BLaER1 treated with 17β-estradiol and CSF1 and Interleukin-3, amounts not matched to agents 10 nM and 100 nM (cell line): ENCODE measurements at regions not wholly inside any gene's neighbourhood (a gene's known extent, or its start where the extent isn't known, plus 50 kb on each side); places are given as distances from the start of the nearest gene placed in this dataset.
"Not testable (repeated sequence)": the region's sequence is repeated elsewhere in the genome, so short reads cannot be mapped to it uniquely, and the experiment has no call there.

Experiments used
- H3K27ac ChIP-seq, 11 experiments: shearing (Covaris generic); formaldehyde crosslinking; 2 replicates each; pipeline ENCODE4 v1.8.1; 2022
- H3K27me3 ChIP-seq, 11 experiments: shearing (Covaris generic); formaldehyde crosslinking; 2 replicates each; pipeline ENCODE4 v1.8.1; 2022
- H3K36me3 ChIP-seq, 11 experiments: shearing (Covaris generic); formaldehyde crosslinking; 2 replicates each; pipeline ENCODE4 v1.8.1; 2022
- H3K4me1 ChIP-seq, 10 experiments: shearing (Covaris generic); formaldehyde crosslinking; 2 replicates each; pipeline ENCODE4 v1.8.1; 2022
- H3K4me2 ChIP-seq, 11 experiments: shearing (Covaris generic); formaldehyde crosslinking; 2 replicates each; pipeline ENCODE4 v1.8.1; 2022
- H3K4me3 ChIP-seq, 10 experiments: shearing (Covaris generic); formaldehyde crosslinking; 2 replicates each; pipeline ENCODE4 v1.8.1; 2022
- H3K9ac ChIP-seq, 11 experiments: shearing (Covaris generic); formaldehyde crosslinking; 2 replicates each; pipeline ENCODE4 v1.8.1; 2022
- H3K9me3 ChIP-seq, 11 experiments: shearing (Covaris generic); formaldehyde crosslinking; replicated peaks in 1 of 11; 2 replicates each; pipeline ENCODE4 v1.8.1; 2022
- H4K20me1 ChIP-seq, 11 experiments: shearing (Covaris generic); formaldehyde crosslinking; 2 replicates each; pipeline ENCODE4 v1.8.1; 2022
- Cebpa-rat ChIP-seq, 11 experiments: shearing (Covaris generic); IDR thresholded peaks; 2 replicates each; pipeline ENCODE4 v1.8.1; 2022

- H3K27me3 ChIP-seq, H3K9me3 ChIP-seq, H3K9ac ChIP-seq, H3K4me3 ChIP-seq, H4K20me1 ChIP-seq, H3K36me3 ChIP-seq: not testable (repeated sequence)
- peaks cover 0 to 27% (median 17%) of the 10 kb centered on the region in 10 experiments; a peak in 15 of 20 replicates for H3K4me1 ChIP-seq
- peak overlapping the region in 9 of 11 experiments; percentile 7 to 58 (median 40); a peak in 13 of 22 replicates for H3K4me2 ChIP-seq
- TF ChIP-seq Cebpa-rat (IDR thresholded peaks at IDR 0.05): peak in 1 of 11 experiments; percentile 44; a peak in 1 of 22 replicates
- peak overlapping the region in 5 of 11 experiments; percentile 21 to 61 (median 48); a peak in 7 of 22 replicates for H3K27ac ChIP-seq
Observed at GRCh38 chr1:146556405-146556804, 327.6 kb upstream of the NOTCH2NLA start.

- not testable (repeated sequence) for H4K20me1 ChIP-seq, H3K4me2 ChIP-seq, H3K9me3 ChIP-seq, H3K27ac ChIP-seq, H3K36me3 ChIP-seq, H3K4me3 ChIP-seq, H3K27me3 ChIP-seq, H3K9ac ChIP-seq
- peaks cover 0 to 30% (median 19%) of the 10 kb centered on the region in 10 experiments; a peak in 15 of 20 replicates for H3K4me1 ChIP-seq
Observed at GRCh38 chr1:146552414-146552813, 323.6 kb upstream of the NOTCH2NLA start.

DNA sequence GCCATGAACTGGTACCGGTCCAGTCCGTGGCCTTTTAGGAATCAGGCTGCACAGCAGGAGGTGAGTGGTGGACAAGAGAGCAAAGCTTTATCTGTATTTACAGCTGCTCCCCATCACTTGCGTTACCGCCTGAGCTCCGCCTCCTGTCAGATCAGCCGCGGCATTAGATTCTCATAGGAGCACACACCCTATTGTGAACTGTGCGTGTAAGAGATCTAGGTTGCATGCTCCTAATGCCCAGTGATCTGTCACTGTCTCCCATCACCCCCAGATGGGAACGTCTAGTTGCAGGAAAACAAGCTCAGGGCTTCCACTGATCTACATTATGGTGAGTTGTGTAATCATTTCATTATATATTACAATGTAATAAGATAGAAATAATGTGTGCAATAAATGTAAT is 319.9 kb upstream of the NOTCH2NLA start:
- not testable (repeated sequence) for H3K4me2 ChIP-seq, H3K27ac ChIP-seq, H3K4me3 ChIP-seq, H3K9ac ChIP-seq, H3K36me3 ChIP-seq, H3K27me3 ChIP-seq, H4K20me1 ChIP-seq, H3K9me3 ChIP-seq
- peaks cover 0 to 16% (median 7%) of the 10 kb centered on the region in 10 experiments; a peak in 13 of 20 replicates for H3K4me1 ChIP-seq

GRCh38 chr1:146546189-146546588 is 317.4 kb upstream of the NOTCH2NLA start:
- H3K4me2 ChIP-seq, H3K36me3 ChIP-seq, H3K9ac ChIP-seq, H3K4me3 ChIP-seq, H3K27me3 ChIP-seq, H3K27ac ChIP-seq, H3K4me1 ChIP-seq, H4K20me1 ChIP-seq, H3K9me3 ChIP-seq: not testable (repeated sequence)

DNA sequence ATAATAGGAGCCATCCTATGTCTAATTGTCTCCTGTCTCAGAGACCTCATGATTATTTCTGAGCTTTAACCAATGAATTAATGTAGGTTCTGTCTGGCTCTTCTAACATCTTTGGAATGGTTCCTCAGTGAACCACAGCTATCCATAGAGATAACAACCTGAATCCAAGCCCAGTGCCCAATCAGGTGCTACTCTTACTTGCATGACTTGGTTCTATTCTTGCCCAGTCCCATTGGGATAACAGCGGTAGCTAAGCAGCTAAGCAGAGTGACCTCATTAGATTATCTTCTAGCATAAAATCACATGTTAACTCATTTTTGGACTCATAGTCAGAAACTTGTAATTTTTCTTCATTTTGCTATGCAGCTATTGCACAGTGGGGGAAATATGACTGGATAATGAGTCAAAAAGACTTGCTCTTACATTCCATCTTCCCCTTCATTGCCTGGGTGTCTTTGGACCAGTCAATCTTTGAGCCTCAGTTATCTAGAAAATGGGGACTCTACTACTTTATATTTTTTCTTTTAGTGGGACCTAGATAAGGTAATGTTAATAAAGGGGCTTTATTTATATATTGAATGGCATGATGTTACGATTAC is 309.1 kb upstream of the NOTCH2NLA start:
- not testable (repeated sequence) for H4K20me1 ChIP-seq, H3K4me2 ChIP-seq, H3K9me3 ChIP-seq, H3K27me3 ChIP-seq, H3K9ac ChIP-seq, H3K36me3 ChIP-seq, H3K27ac ChIP-seq, H3K4me3 ChIP-seq, H3K4me1 ChIP-seq

- not testable (repeated sequence) for H4K20me1 ChIP-seq, H3K27ac ChIP-seq, H3K4me3 ChIP-seq, H3K9ac ChIP-seq, H3K4me2 ChIP-seq, H3K9me3 ChIP-seq, H3K36me3 ChIP-seq, H3K4me1 ChIP-seq, H3K27me3 ChIP-seq
Observed at GRCh38 chr1:146536028-146536427, 307.2 kb upstream of the NOTCH2NLA start.

GRCh38 chr1:146535575-146535974 is 306.8 kb upstream of the NOTCH2NLA start:
- H3K36me3 ChIP-seq, H3K4me2 ChIP-seq, H3K4me1 ChIP-seq, H3K9me3 ChIP-seq, H3K4me3 ChIP-seq, H3K27ac ChIP-seq, H3K27me3 ChIP-seq, H3K9ac ChIP-seq, H4K20me1 ChIP-seq: not testable (repeated sequence)

DNA sequence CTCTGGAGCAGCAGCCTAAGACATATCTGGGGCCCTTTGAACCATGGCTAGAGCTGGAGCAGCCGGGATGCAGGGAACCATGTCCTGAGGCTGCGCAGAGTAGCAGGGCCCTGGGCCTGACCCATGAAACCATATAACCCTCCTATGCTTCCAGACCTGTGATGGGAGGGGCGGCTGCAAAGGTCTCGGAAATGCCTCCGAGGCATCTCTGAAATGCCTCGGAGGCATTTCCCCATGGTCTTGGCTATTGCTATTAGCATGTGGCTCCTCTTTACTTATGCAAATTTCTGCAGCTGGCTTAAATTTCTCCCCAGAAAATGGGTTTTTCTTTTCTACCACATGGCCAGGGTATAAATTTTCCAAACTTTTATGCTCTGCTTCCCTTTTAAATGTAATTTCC is 302.1 kb upstream of the NOTCH2NLA start:
- not testable (repeated sequence) for H3K4me2 ChIP-seq, H3K4me3 ChIP-seq, H3K36me3 ChIP-seq, H4K20me1 ChIP-seq, H3K27me3 ChIP-seq, H3K4me1 ChIP-seq, H3K9ac ChIP-seq, H3K27ac ChIP-seq, H3K9me3 ChIP-seq

DNA sequence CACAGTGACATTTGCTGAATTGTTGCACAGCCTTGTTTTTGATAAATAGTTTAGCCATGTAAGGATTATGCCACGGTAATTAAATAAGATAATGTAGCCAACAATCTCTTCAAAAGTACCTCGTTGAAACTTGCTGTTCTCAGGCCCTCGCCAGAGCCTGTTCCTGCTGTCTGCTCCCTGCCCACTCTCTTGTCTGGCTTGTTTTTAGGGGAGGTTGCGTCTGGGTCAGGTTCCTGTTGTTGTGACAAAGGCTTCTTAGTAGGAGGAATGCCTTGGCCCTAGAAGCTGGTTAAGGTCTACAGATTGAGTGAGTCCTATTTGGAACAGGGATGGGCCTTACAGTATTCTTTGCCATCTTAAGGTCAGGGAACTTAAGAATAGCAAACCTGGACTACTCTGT is 294.0 kb upstream of the NOTCH2NLA start:
- not testable (repeated sequence) for H3K9me3 ChIP-seq, H3K4me3 ChIP-seq, H3K27ac ChIP-seq, H3K36me3 ChIP-seq, H3K4me1 ChIP-seq, H4K20me1 ChIP-seq, H3K4me2 ChIP-seq, H3K27me3 ChIP-seq, H3K9ac ChIP-seq

- not testable (repeated sequence) for H3K9me3 ChIP-seq, H3K4me1 ChIP-seq, H4K20me1 ChIP-seq, H3K36me3 ChIP-seq, H3K4me2 ChIP-seq, H3K27ac ChIP-seq, H3K9ac ChIP-seq, H3K4me3 ChIP-seq, H3K27me3 ChIP-seq
Observed at GRCh38 chr1:146522345-146522744, 293.5 kb upstream of the NOTCH2NLA start.

GRCh38 chr1:146521804-146522203 is 293.0 kb upstream of the NOTCH2NLA start:
- H3K4me2 ChIP-seq, H3K36me3 ChIP-seq: not testable (repeated sequence)

GRCh38 chr1:146513754-146514153 is 284.9 kb upstream of the NOTCH2NLA start:
- H3K4me1 ChIP-seq: not testable (repeated sequence)

More at GRCh38 chr1:146521804-146522203, 293.0 kb upstream of the NOTCH2NLA start:
- not testable (repeated sequence) for H3K4me3 ChIP-seq, H4K20me1 ChIP-seq, H3K4me1 ChIP-seq, H3K9me3 ChIP-seq, H3K9ac ChIP-seq, H3K27ac ChIP-seq, H3K27me3 ChIP-seq

GRCh38 chr1:146511047-146511777 is 282.4 kb upstream of the NOTCH2NLA start:
- H3K36me3 ChIP-seq, H3K4me1 ChIP-seq, H3K4me2 ChIP-seq: not testable (repeated sequence)

More at GRCh38 chr1:146513754-146514153, 284.9 kb upstream of the NOTCH2NLA start:
- H3K9ac ChIP-seq, H4K20me1 ChIP-seq, H3K27me3 ChIP-seq, H3K4me2 ChIP-seq, H3K36me3 ChIP-seq, H3K4me3 ChIP-seq, H3K27ac ChIP-seq, H3K9me3 ChIP-seq: not testable (repeated sequence)

DNA sequence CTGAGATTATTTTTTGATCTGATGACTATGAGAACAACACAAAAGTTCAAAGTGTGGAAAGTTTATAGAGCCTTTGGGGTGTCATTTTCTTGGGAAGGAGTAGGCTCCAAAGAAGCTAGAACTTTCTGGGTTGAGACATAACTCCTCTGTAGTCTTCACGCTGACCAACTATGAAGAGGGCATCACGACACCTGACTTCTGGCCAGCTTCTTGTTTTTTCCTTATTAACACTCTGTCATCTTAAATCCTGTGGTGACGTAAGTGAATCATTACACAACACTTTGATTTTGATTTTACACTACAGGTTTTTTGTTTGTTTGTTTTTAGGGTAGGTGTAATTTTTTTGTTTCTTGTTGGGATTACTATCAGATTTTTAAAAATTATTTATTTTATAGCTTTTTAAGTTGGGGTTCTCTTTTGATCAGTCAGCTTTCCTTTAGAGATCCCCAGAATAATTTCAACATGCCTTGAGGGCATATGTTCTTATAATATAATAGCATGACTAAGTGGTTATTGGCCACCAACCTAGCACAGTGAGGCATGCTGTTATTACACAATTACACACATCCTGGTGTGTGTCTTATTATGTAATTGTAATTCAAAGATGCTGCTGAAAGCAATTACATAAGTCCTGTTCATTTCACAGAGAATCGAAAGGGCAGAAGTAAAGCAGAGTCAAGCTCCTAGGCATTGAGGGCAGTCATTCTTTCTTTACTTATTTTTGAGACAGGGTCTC is 281.6 kb upstream of the NOTCH2NLA start:
- H3K4me3 ChIP-seq, H3K27ac ChIP-seq, H3K4me2 ChIP-seq, H3K27me3 ChIP-seq, H4K20me1 ChIP-seq, H3K9me3 ChIP-seq, H3K9ac ChIP-seq, H3K4me1 ChIP-seq, H3K36me3 ChIP-seq: not testable (repeated sequence)

More at GRCh38 chr1:146511047-146511777, 282.4 kb upstream of the NOTCH2NLA start:
- H3K9ac ChIP-seq, H3K4me3 ChIP-seq, H3K9me3 ChIP-seq, H3K27me3 ChIP-seq, H3K27ac ChIP-seq, H4K20me1 ChIP-seq: not testable (repeated sequence)
